HG03571 (cell line): ENCODE measurements at regions not wholly inside any gene's neighbourhood (a gene's known extent, or its start where the extent isn't known, plus 50 kb on each side); places are given as distances from the start of the nearest gene placed in this dataset.

Experiments used
- ATAC-seq: cut with Tn5 transposase; IDR thresholded peaks from one replicate; pipeline ENCODE4 v1.9.1; 2021; ENCODE audit not compliant: unreplicated experiment

DNA sequence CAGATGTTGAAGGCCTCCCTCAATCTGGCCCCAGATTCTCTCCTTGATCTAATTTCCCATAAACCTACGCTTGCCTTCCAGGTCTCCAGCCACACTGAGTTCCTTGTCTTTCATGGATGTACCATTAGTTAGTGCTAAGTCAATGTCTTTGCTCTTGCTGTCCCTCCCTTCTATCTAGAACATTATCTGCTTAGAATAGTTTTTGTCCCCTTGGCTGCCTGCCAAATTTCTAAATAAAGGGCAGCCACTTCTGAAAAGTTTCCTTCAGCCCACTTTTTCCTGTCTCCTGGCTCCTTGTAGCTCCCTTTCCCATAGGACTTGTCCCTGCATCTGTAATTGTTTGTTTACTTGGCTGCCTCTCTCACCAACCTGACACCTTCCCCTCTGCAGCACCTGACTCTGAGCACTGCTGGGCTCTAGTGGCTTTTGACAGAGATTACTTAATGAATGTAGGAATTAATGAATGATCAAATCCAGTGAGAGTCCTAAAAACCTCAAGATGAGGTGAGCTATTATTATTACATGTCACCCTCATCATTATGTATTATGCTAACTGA lies 58.3 kb downstream of the CXCL12 start:
- no peak for ATAC-seq

DNA sequence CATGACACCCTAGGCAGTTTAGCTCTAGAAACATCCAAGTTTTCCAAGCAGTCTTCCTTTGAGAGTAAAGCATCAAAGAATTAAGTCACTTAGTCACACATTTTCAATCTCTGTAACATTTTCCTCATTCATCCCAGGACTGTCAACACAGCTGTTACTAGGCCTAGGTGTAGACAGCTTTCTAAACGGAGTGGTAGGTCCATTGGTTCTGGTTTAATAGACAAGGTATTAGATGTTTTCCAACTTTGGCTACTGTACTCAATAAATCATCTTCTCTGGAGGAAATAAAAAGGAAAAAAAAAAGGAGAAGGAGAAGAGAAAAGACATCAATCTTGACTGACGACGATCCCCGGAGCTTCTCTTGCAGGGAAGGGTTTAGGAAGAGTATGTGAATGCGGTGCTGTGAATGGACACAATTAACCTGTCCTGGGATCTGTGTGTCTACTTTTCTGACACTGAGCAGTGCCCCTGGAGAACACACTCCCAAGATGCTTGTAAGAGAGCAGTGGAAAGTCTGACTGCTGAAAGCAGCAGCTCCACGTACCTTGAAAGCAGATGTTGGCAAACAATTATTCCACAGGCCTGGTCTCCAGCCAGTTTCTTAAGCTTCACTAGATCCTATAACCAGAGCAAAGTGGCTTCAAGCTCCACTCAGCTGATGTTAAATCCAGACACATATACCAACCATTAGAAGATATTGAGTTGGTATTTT lies 59.1 kb downstream of the CXCL12 start:
- ATAC-seq = no peak

DNA sequence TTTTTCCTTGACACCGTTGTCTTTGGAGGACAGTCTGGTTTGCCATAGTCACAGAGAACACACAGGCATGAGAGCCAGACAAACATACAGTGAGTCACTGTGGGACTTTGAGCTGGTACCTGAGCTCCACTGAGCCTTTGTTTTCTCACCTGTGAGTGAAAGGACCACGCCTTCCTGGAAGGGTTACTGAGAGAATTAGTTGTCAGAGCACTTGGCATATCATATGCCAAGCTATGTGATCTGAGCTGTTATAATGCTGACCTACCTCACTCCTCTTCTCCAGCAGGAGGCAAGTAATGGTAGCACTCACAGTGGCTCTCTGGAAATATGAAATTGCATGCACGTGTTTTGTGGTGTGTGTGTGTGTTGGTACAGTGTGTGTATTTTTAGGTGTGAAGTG lies 59.7 kb downstream of the CXCL12 start:
- no peak for ATAC-seq

DNA sequence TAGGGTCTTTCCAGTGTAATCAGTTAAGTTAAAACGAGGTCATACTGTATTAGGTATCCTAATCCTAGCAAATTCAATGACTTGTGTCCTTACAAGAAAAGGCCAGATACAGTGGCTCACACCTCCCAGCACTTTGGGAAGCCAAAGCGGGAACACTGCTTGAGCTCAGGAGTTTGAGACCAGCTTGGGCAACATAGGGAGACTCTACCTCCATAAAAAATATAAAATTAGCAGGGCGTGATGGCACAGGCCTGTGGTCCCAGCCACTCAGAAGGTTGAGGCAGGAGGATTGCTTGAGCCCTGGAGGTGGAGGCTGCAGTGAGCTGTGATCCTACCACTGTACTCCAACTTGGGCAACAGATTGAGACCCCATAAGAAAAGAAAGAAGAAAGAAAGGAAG lies 61.1 kb downstream of the CXCL12 start:
- ATAC-seq = no peak

DNA sequence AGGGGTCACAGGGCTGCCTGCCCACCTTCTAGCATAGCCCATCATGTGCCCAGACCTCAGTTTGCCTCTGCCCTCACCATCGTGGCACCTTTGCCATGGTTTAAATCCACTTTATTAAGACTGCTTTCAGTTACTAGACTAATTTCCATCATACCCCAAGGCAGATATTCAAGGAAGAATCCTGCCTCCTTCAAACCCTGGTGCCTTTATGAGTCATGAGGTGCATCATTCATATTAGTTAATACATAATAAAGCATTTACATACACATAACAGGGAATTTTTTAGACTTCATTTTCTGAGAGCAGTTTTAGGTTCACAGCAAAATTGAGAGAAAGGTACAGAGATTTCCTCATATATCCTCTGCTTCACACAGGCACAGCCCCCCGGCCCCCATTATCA lies 62.8 kb downstream of the CXCL12 start:
- ATAC-seq = no peak

DNA sequence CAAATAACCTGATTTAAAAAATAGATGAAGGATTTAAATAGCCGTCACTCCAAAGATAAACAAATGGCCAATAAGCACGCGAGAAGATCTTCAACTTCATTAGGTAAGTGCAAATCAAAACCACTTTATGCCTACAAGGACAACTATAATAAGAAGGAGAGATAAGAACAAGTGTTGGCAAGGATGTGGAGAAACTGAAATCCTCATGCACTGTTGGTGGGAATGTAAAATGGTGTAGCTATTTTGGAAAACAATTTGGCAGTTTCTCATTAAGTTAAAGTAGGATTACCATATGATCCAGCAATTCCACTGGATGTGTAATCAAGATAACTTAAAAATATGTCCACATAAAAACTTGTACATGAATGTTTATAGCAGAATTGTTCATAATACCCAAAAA lies 64.1 kb downstream of the CXCL12 start:
- no peak for ATAC-seq

DNA sequence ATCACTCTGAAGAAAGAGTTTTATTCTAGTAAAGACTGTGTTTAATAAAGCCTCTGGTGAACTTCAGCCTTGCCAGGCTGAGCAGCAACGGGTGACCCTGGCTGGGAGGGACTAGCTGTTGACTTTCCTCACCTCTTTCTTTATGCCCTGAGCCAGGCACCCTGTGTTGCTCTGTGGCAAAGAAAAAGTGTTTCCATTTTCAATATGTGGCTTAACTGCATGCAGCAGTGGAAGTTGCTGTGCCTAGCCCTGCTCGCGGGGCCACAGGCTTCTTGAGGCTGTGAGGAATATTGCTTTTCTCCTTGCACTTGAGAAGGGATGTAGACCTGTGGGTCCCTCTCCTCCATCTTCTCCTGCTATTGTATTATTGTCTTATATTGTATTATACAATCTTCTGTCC lies 67.0 kb downstream of the CXCL12 start:
- ATAC-seq = no peak

DNA sequence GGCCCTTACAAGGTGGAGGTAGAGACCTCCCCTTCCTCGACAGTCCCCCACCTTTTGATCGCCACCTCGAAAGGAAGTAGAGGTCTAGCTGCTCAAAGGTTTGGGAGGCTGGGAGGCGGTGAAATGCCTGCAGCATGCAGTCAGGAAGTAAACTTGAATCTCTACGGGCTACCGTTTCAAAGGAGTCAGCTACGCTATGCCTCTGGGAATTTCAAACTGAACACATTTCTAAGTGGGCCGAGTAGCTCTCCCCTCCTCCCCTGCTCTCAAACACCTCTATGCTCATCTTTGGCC lies 68.0 kb downstream of the CXCL12 start:
- ATAC-seq = no peak

DNA sequence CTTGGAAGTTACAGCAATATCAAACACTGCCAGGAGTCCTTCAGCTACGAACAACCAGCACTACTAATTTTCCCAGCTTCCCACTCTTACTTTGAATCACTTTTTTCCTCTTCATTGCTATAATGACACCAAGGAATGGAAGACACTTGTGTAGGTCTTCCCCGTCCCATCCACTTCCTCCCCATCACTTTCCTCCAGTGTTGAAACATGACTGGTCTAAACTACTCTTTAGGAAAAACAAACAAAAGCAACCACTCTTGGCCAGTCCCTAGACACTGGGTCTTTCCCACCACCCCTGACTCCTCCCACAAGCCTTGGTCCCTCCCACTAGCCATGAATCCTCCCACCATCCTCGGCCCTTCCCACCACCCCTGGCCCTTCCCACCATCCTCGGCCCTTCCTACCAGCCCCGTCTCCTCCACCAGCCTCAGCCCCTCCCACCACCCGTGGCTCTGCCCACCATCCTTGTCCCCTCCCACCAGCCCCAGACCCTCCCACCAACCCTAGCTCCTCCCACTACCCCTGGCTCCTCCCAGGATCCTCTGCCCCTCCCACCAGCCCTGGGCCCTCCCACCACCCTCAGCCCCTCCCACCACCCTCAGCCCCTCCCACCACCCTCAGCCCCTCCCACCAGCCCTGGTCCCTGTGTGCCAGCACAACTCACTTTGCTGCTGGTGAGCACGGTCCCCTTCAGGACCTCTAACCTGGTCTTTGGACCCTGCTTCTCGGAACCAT lies 68.5 kb downstream of the CXCL12 start:
- ATAC-seq = no peak

DNA sequence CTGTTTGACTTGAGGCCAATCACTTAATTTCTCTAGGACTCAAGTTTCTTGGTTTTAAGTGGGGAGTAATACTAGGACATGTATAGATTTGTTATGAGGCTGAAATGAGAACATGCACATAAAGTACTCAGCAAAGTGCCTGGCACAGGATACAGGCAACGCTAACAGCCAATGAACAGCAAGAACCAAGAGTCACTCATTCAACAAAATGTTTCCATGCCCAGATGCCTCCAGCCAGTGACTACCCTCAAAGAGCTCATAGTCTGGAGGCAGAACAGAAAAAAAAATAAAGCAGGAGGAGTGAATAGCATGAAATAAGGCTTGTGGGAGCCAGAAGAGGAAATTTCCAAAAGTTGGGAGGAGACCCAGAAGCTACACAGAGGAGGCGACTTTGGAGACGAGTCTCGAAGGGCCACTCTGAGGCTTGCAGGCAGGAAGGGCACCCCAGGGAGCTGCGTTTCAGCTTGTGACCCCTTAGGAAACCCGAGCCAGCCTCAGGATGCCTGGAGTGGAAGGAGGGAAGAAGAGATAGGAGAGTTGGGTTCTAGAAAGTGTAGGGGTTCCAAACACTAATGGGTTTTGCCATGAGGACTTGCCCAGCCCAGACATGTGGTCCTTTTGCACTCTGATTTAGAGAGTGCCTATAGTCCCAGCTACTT lies 70.0 kb downstream of the CXCL12 start:
- no peak for ATAC-seq

DNA sequence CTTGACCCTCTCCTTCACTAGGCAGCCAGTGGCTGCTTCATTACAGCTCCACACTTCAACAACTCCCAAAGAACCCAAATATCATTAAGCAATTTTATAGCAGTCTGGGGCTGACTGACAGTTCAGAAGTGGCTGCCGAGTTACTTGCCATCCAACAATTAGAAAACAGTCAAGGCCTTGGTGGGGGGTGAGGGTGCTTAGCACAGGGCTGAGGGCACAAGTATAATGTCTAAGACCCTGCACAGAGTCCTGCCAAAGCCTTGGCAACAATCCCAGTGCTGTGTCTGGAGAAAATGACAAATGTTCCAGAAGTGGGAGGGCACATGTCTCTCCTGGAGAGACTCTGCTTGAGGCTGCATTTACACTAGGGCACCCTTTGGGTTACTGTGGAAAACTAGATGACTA lies 71.1 kb downstream of the CXCL12 start:
- ATAC-seq = no peak

DNA sequence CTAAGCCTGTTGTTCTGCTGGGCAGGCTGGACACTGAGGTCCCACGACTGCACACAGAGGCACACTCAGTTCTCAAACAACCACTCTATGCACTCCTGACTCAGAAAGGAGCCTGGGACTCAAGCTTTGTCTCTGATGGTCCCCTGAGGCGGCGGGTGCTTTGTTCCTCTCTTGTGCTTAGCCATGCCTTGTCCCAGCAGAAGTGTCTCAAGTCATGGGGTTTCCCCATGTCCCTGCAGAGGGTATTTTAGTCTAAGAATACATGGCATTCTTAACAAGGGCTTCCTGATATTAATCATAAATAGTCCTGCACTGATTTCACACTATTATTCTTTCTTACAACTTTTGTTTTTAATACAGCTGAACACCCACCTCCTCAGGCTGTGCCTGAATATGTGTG lies 72.5 kb downstream of the CXCL12 start:
- ATAC-seq = no peak

DNA sequence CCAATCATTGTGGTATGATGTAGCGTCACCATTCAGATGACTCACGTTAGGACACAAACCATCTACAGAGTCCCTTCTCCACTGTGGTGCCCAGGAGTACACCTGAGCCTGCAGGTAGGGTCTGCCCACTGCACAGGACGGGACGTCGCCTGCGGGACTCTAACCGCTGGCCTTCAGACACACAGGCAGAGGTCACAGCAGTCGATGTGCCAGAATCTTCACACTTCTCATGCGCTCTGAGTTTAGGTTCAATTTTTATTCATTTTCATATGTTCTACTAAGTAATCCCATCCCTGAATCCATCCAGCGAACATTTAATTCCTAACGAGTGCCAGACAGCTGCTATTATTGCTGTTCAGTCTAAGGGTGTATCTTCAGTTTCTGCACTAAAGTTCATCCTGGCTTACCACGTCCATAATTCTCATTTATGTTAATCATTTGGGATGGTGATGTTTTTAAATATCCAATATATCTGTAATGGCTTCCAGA lies 73.3 kb downstream of the CXCL12 start:
- ATAC-seq = no peak

DNA sequence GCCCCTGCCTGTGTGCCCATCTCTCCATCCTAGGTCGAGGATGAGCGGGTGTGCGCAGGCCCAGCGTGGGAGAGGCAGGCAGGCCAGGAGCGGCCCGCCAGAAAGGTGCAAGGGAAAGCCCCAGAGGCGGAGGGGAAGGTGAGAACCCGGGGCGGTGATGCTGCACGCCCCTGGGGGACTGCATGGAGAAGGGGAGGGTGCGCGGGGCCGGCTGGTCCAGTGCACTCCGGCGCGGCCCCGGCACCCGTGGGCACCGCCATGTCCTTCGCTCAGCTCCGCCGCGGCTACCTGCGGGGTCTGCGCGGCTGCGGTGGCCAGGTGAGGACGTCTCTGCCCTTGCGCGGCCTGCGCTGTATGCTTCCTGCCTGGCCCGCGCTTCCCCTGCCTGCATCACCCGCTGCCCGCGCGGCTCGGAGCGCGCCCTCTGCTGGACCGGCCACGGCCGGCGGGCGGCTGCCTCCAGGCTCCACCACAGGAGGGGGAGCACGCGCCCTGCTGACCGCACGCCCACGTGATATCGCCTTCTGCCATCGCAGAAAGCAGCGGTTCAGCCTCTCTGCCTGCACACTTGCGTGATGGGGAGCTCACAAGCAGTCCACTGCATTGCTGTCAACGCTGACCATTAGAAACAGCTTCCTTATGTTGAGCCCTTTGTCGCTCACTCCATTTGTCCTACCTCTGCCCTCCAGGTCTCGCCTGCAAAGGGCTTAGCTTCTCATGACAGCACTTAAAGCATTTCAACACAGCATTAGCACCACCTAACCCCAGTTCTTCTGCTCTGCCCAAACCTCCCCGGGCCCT lies 73.9 kb downstream of the CXCL12 start:
- peak; percentile 87 for ATAC-seq

DNA sequence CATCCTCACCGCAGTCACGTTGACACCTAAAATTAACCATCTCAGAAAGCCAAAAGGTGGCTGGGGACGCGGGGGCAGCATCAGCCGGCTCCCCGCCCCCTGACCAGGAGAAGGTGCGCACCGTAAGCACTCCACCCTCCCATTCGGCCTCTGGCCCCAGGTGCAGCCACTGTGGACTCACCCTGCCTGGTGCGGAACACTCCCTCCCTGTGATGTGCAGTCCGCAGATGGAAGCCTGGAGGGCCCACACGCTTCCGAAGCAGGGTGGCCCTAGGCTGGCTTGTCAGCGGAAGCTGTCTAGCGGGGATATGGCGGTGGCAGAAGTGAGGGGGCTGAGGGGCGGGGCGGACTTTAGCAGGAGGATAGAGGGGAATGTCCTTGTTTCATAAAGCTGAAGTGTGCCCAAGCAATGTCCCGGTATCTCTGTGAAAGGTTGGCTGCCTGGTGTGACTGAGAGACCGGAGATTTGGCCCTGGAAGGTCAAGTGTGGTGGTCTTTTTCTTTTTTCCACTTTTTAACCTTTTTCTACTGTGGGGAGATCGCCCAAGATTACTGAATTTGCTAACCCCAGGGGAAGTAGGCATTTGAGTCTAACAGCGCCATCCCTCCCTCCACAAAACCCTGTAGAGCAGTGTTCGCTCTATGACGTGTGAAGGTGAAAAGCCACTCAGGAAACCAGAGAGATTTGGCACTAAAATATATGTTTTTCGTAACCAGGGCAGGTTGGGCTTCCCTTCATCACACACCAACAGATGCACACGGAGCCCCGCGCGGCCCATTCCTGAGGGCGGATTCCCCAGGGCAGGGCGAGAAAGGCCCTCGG lies 74.7 kb downstream of the CXCL12 start:
- no peak for ATAC-seq

DNA sequence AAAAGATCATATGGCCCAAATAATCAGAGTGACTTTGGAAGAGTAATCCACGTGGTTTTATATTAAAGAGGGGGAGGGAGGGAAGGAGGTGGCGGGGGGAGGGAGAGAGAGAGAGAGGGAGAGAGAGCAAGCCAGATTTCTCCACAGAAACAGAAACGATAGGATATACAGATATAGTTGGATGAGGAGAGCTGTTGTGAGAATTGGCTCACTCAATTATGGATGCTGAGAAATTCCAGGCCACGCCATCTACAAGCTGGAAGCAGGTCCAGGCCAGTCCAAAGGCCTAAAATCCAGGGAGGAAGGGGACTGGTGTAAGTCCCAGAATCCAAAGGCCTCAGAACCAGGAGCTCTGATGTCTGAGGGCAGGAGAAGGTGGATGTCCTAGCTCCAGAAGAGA lies 75.5 kb downstream of the CXCL12 start:
- no peak for ATAC-seq

DNA sequence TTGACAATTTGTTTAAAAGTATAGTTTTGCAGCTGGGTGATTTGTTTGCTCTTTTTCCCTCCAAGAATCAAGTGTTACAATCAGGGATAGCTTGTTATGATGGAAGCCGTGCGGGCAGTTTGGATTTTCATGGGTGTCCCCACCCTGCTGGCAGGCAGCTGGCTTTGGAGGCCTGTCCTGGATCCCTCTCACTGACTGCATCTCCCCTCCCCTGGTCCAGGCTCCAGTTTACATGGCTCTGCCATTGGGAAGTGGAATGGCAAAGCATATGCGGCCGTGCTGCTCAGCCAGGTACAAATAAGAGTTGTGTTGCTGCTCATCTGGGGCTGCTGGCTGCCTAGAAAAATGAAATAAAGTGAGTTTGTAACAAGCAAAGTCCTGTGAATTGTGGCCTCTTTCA lies 76.0 kb downstream of the CXCL12 start:
- ATAC-seq = no peak

DNA sequence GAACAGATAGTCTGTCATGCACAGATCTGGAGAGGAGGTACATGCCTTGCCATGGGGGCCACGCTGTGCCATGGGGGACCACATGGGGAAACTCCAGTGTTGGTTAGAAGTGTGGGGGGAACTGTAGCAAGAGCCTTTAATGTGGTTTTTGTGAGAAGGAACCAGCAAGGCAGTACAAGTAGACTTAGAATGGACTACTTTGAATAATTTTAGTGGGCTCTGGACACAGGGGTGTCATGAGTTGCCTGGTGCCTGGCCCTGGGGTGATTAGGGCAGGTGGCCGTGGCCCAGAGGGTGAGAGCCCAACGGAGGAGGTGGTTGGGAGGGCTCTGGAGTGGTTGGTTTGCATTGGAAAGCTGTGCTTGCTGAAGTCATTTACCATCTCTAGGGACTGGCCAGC lies 77.2 kb downstream of the CXCL12 start:
- ATAC-seq = no peak

DNA sequence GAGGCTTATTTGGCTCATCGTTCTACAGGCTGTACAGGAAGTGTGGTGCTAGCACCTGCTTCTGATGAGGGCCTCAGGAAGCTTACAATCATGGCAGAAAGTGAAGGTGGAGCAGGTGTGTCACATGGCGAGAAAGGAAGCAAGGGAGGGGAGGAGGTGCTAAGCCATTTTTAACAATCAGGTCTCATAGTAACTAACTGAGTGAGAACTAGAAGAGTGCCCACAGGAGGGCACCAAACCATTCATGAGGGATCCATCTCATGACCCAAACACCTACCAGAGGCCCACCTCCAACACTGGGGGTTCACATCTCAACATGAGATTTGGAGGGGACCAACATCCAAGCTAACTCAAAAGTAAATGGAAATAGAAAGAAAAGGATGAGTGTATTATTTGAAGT lies 78.1 kb downstream of the CXCL12 start:
- ATAC-seq = no peak

DNA sequence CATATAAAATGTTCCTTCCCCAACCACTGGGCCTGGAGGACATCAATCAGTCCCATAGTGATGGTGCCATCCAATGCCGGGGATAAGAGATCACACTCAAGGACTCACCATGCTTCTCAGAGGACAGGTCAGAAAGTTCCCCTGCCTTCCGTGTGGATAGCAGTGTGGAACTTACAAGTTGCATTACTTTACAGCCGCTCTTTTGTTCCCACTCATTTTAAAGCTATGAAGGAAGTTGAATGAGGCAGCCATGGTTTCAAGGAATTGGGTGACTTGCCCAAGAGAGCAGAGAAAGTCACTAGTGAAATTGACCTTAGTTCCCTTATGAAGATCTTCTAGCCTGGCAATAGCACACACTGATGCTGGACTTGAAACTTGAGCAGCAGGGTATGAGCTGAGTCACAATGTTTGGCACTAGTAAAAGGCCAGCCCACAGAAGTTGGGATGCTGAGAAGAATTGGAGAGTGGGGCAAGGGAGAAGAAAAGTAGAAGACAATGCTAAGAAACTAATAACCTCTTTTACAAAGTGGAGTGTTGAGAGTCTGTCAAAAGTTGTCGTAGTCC lies 78.7 kb downstream of the CXCL12 start:
- ATAC-seq = no peak
